K562 (cell line): ENCODE measurements at regions not wholly inside any gene's neighbourhood (a gene's known extent, or its start where the extent isn't known, plus 50 kb on each side); places are given as distances from the start of the nearest gene placed in this dataset.

Experiments
- CTCF ChIP-seq, 3 experiments: IDR thresholded peaks in 2 of 3; conservative IDR thresholded peaks in 1 of 3; 2 replicates each; pipeline ENCODE4 v1.5.1; 2011 to 2012; ENCODE audit warnings: low read length in 3 of 3, mild to moderate bottlenecking in 3 of 3, control low read depth in 2 of 3, improper control_type of control experiment in 1 of 3, inconsistent platforms in 1 of 3, low read depth in 1 of 3, mixed read lengths in 1 of 3, moderate library complexity in 1 of 3; ENCODE audit not compliant: insufficient read depth in 2 of 3
- MED1 ChIP-seq: sonication (generic); formaldehyde crosslinking; IDR thresholded peaks from 2 replicates; pipeline ENCODE4 v1.8.1; 2023; ENCODE audit warnings: missing genetic modification reagents, borderline replicate concordance
- RFX1 ChIP-seq: fragments of 450-650 bp; IDR thresholded peaks from 2 replicates; pipeline ENCODE4 v1.6.1; 2016; ENCODE audit warnings: mild to moderate bottlenecking, moderate library complexity
- SMARCA4 ChIP-seq: fragments of 450-650 bp; IDR thresholded peaks from 2 replicates; pipeline ENCODE4 v1.6.1; 2016
- SPI1 ChIP-seq: IDR thresholded peaks from 2 replicates; pipeline ENCODE4 v1.6.1; 2011; ENCODE audit warnings: low read depth, low read length, control low read depth, borderline replicate concordance
- SREBF2 ChIP-seq: sonication (generic); formaldehyde crosslinking; IDR thresholded peaks from 2 replicates; pipeline ENCODE4 v1.4.0; 2020; ENCODE audit warnings: mild to moderate bottlenecking, missing genetic modification reagents
- ZNF12 ChIP-seq: sonication (generic); formaldehyde crosslinking; IDR thresholded peaks from 2 replicates; pipeline ENCODE4 v1.4.0; 2020; ENCODE audit warnings: mild to moderate bottlenecking, missing genetic modification reagents
- ZNF609 ChIP-seq: sonication (generic); formaldehyde crosslinking; IDR thresholded peaks from 2 replicates; pipeline ENCODE4 v1.8.1; 2023; ENCODE audit warnings: missing genetic modification reagents, mild to moderate bottlenecking, borderline replicate concordance
- ZNF639 ChIP-seq, 2 experiments: fragments of 200-800 bp in 1 of 2; sonication (Bioruptor generic) in 1 of 2; sonication (generic) in 1 of 2; formaldehyde crosslinking in 1 of 2; IDR thresholded peaks in 1 of 2; conservative IDR thresholded peaks in 1 of 2; 2 replicates each; pipeline versions ENCODE4 v1.5.0 to v1.6.1; 2016 to 2020; ENCODE audit warnings: missing compliant biosample characterization in 1 of 2, missing genetic modification characterization in 1 of 2, missing genetic modification reagents in 1 of 2

GRCh38 chr11:70016666-70017367 is 61.3 kb upstream of the ANO1 start (continued):
- no peak for TF ChIP-seq ZNF609
- TF ChIP-seq SREBF2 (CRISPR knock-in tag): no peak
- no peak for TF ChIP-seq ZNF12 (CRISPR knock-in tag)
- no peak for TF ChIP-seq RFX1
- no peak for TF ChIP-seq SPI1
- no peak for TF ChIP-seq MED1 (CRISPR knock-in tag)
- TF ChIP-seq ZNF639 (CRISPR knock-in tag; conservative IDR thresholded peaks at IDR 0.05 in 1 of 2, IDR thresholded peaks at IDR 0.05 in 1 of 2): no peak
- no peak for TF ChIP-seq CTCF (IDR thresholded peaks at IDR 0.05 in 2 of 3, conservative IDR thresholded peaks at IDR 0.05 in 1 of 3; ENCODE audit: insufficient read depth in 2 of 3, low read depth in 1 of 3, low read length in 3 of 3)
- TF ChIP-seq SMARCA4: no peak
